ENCODE measurements at regions not wholly inside any gene's neighbourhood (a gene's known extent, or its start where the extent isn't known, plus 50 kb on each side); places are given as distances from the start of the nearest gene placed in this dataset.

DNA sequence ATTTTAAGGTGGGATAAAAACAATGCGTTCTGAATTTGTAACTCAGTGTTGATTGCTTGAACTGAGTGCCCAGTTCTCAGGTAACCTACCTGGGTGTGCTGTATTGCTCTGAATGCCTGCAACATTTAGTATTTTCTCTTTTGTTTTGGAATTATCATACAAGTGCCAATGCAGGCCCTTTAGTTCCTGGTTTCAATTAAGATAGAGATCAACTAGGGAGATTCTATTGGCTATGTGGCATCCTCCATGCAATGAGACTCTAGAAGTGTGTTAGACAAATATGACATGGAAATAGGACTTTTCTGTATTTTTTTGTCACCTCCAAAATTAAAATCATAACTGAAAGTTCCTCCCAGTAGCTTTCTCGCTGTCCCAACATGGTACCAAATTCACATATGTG lies 438.7 kb upstream of the IGFBP7 start:
- TF ChIP-seq, protein P1, sequence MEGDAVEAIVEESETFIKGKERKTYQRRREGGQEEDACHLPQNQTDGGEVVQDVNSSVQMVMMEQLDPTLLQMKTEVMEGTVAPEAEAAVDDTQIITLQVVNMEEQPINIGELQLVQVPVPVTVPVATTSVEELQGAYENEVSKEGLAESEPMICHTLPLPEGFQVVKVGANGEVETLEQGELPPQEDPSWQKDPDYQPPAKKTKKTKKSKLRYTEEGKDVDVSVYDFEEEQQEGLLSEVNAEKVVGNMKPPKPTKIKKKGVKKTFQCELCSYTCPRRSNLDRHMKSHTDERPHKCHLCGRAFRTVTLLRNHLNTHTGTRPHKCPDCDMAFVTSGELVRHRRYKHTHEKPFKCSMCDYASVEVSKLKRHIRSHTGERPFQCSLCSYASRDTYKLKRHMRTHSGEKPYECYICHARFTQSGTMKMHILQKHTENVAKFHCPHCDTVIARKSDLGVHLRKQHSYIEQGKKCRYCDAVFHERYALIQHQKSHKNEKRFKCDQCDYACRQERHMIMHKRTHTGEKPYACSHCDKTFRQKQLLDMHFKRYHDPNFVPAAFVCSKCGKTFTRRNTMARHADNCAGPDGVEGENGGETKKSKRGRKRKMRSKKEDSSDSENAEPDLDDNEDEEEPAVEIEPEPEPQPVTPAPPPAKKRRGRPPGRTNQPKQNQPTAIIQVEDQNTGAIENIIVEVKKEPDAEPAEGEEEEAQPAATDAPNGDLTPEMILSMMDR (IDR thresholded peaks at IDR 0.05), result no peak
- TF ChIP-seq POLR2A (IDR thresholded peaks at IDR 0.05), result no peak
- WGBS, 2 donors, result 95% methylated on average over 2 of the region's 2 CpGs
- no peaks in the 10 kb centered on the region for H3K9me3 ChIP-seq
- intact Hi-C loops (cut with DNase I), result no loop called here
- H3K36me3 ChIP-seq, result no peaks in the 10 kb centered on the region
- no peak overlapping the region for H3K27ac ChIP-seq
- no peak overlapping the region for H3K4me3 ChIP-seq (replicated peaks in 1 of 3)
- H3K27me3 ChIP-seq, result no peaks in the 10 kb centered on the region
- H3K4me1 ChIP-seq, result no peaks in the 10 kb centered on the region
- DNase-seq, result no peak

DNA sequence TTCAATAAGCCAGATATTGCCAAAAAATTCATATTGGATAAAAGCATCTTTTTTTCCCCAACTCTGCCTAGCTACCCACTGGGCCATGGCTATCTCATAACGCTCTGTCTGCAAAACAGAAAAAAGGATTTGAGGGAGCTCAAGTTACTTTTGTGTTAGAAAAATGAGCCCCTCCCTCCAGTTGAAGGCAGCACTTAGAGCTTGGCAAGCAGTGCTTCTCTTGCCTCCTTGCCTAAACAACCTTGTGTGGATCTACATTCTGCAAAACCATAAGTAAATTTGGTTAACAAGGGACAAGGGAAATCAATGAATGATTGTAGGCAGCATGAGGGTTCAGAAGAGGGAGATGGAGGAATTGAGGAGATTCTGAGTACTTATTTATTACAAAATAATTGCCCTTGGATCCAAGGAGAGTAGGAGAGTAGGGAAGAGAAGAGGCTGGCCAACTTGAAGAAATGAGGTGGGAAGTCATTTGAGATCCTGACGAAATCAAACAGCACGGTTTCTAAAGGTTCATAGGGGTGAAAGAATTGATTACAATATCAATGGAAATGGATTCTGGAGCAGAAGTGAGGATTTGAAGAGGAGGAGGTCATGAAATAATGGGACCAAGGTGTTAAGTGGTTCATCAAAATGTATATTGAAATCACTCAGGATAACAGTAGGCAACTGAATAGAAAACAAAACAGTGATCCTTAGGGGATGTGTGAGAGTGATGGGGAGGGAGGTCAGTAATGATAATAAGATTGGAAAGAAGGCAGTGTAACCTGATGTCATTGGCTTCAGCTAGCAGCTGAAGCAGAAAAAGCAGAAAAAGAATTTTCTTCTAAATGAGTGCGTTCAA lies 434.8 kb upstream of the IGFBP7 start:
- TF ChIP-seq POLR2A (IDR thresholded peaks at IDR 0.05), result no peak
- TF ChIP-seq, protein P1 (IDR thresholded peaks at IDR 0.05), result no peak
- Histone ChIP-seq H3K4me3 (replicated peaks in 1 of 3) (no peak overlapping the region), H3K4me1 (no peaks in the 10 kb centered on the region), H3K36me3 (no peaks in the 10 kb centered on the region), H3K27ac (no peak overlapping the region), H3K27me3 (no peaks in the 10 kb centered on the region), H3K9me3 (no peaks in the 10 kb centered on the region)
- WGBS, 2 donors, result 48 to 50% methylated on average over 4 of the region's 4 CpGs
- intact Hi-C loops (cut with DNase I), result no loop called here
- no peak for DNase-seq

DNA sequence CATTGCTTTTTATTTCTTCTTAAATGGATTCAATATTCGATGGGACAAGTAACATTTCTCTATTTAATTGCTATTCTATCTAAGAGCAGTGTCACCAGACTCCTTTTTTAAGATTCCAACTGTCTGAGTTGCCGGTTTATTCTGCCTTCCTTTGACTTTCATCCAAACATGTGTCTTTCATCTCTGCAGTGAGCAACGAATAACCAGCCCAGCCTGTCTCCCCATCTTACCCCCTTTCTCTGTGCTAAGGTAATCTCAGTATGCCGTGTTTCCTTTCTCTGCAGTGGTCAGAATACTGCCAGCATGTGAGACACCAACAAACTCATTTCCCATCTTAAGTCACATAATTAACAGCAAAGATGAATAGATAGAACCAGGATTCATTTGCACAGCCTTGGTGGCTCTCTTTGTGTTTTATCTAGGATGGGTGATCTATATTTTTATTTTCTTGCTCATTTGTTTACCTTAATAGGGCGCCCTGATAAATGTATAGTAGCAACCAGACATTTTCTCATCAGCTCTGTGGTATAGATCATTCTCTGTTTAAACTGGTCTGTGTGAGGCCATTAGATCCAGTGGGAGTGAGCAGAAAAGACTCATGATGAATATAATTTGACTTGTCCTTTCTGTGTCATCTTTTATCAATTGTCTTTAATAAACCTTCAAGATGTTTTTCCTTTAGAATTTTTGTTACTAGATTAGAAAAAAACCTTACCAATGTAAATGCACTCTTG lies 394.8 kb upstream of the IGFBP7 start:
- 51 to 66% methylated on average over 5 of the region's 5 CpGs for WGBS, 2 donors
- Histone ChIP-seq H3K36me3 (no peaks in the 10 kb centered on the region), H3K27ac (no peak overlapping the region), H3K9me3 (no peaks in the 10 kb centered on the region), H3K4me1 (no peaks in the 10 kb centered on the region), H3K4me3 (replicated peaks in 1 of 3) (no peak overlapping the region), H3K27me3 (no peaks in the 10 kb centered on the region)
- TF ChIP-seq, protein P1 (IDR thresholded peaks at IDR 0.05), result no peak
- no peak for TF ChIP-seq POLR2A (IDR thresholded peaks at IDR 0.05)
- intact Hi-C loops (cut with DNase I), result no loop called here
- DNase-seq, result no peak

DNA sequence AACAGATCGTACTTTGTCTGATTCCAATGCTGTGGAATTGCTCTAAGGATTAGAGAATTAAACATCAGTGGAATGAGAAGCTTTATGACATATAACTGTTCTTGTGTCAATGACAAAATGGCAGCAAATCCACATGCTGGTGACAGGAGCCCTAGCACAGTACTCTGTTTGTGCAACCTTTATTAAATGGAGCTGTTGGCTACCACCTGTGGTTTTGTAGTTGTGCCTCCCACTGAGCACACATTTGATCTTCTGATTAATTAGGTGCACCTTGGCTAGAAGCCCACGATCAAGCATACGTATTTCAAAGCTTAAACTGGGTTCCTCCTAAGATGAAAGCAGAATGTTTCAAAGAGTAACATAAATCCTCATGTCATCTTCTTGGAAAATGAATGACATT lies 394.0 kb upstream of the IGFBP7 start:
- Histone ChIP-seq H3K4me3 (replicated peaks in 1 of 3) (no peak overlapping the region), H3K27ac (no peak overlapping the region), H3K27me3 (no peaks in the 10 kb centered on the region), H3K4me1 (no peaks in the 10 kb centered on the region), H3K36me3 (no peaks in the 10 kb centered on the region), H3K9me3 (no peaks in the 10 kb centered on the region)
- intact Hi-C loops (cut with DNase I), result no loop called here
- no peak for DNase-seq
- WGBS, 2 donors, result 86 to 87% methylated on average over 3 of the region's 3 CpGs
- TF ChIP-seq POLR2A (IDR thresholded peaks at IDR 0.05), result no peak
- TF ChIP-seq, protein P1 (IDR thresholded peaks at IDR 0.05), result no peak

DNA sequence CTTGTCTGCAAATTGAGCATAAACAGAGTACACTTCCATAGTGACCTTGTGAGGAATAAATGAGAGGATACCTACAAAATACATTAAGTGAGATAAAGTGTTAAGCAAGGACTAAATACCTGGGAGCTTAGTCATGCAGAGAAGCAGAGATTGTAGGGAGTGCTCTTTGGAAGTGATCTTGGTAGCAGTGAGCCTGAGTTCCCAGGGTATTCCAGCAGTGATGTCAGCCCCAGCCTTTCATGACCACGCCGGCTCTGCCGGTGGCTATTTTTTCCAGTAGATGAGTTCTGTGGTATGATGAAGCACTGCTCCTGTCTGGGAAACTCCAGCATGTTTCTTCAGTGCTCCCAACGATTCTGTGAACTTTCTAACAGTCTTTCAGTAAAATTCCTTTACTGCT lies 391.5 kb upstream of the IGFBP7 start:
- intact Hi-C loops (cut with DNase I), result no loop called here
- no peaks in the 10 kb centered on the region for H3K4me1 ChIP-seq
- no peak for TF ChIP-seq POLR2A (IDR thresholded peaks at IDR 0.05)
- TF ChIP-seq, protein P1 (IDR thresholded peaks at IDR 0.05), result no peak
- no peak overlapping the region for H3K27ac ChIP-seq
- H3K27me3 ChIP-seq, result no peaks in the 10 kb centered on the region
- WGBS, 2 donors, result 20 to 25% methylated on average over 4 of the region's 4 CpGs
- DNase-seq, result peak; percentile 28 to 79
- H3K36me3 ChIP-seq, result no peaks in the 10 kb centered on the region
- H3K4me3 ChIP-seq (replicated peaks in 1 of 3), result no peak overlapping the region
- no peaks in the 10 kb centered on the region for H3K9me3 ChIP-seq
